ENCODE measurements at regions not wholly inside any gene's neighbourhood (a gene's known extent, or its start where the extent isn't known, plus 50 kb on each side); places are given as distances from the start of the nearest gene placed in this dataset.

- Histone ChIP-seq H3K4me1 (ENCODE audit: insufficient read depth, low read length) (no peaks in the 10 kb centered on the region), H3K9ac (ENCODE audit: low read depth, low read length) (no peak overlapping the region), H3K27ac (ENCODE audit: low read depth, low read length) (no peak overlapping the region), H3K36me3 (ENCODE audit: insufficient read depth, low read length) (no peaks in the 10 kb centered on the region), H3K4me3 (ENCODE audit: low read length) (no peak overlapping the region), H3K27me3 (ENCODE audit: insufficient read depth, low read length) (no peaks in the 10 kb centered on the region), H3K9me3 (ENCODE audit: insufficient read depth, low read depth, low read length) (no peaks in the 10 kb centered on the region)
- WGBS, result no CpG with 5 or more reads among the region's 2 CpGs
Measured at GRCh38 chr4:178556796-178557195, 1114.6 kb upstream of the AGA start.

- Histone ChIP-seq H3K27me3 (ENCODE audit: insufficient read depth, low read length) (no peaks in the 10 kb centered on the region), H3K9me3 (ENCODE audit: insufficient read depth, low read depth, low read length) (no peaks in the 10 kb centered on the region), H3K4me3 (ENCODE audit: low read length) (no peak overlapping the region), H3K4me1 (ENCODE audit: insufficient read depth, low read length) (peaks cover 9% of the 10 kb centered on the region; the same call in 1 of the 2 replicates), H3K36me3 (ENCODE audit: insufficient read depth, low read length) (no peaks in the 10 kb centered on the region), H3K9ac (ENCODE audit: low read depth, low read length) (no peak overlapping the region), H3K27ac (ENCODE audit: low read depth, low read length) (no peak overlapping the region)
- 93% methylated on average over 7 of the region's 7 CpGs for WGBS
Measured at GRCh38 chr4:178577933-178578332, 1135.7 kb upstream of the AGA start.

DNA sequence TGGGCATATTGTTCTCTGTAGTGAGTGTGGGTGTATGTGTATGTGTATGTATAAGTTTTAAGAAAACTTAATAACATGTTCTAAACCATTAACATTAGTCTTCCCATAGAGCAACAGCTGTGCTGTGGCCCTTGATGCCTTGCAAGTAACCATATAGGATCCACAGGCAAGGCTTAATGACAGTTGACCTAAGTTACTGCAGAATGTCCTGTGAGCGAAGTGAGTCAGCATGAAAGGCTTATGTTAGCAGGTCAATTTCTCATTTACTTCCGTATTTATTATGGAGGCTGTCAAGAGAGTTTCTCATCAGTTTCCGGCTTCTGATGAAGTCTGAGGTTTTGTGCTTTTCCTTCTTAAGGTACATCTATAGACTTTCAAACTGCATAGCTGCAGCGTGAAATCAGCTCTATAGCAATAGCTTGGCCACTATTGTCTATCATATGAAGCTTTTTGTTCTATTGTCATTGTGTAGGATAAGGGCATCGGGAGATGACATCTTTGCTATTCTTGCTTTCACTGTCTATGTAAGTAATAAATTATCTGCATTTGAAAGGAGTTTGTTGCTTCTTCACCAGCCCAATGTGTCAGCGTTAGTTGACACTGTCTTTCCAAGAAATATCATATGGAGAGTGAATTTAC, 1153.4 kb upstream of the AGA start:
- Histone ChIP-seq H3K27me3 (ENCODE audit: insufficient read depth, low read length) (no peaks in the 10 kb centered on the region), H3K9me3 (ENCODE audit: insufficient read depth, low read depth, low read length) (no peaks in the 10 kb centered on the region), H3K9ac (ENCODE audit: low read depth, low read length) (no peak overlapping the region), H3K27ac (ENCODE audit: low read depth, low read length) (no peak overlapping the region), H3K4me1 (ENCODE audit: insufficient read depth, low read length) (no peaks in the 10 kb centered on the region), H3K4me3 (ENCODE audit: low read length) (no peak overlapping the region), H3K36me3 (ENCODE audit: insufficient read depth, low read length) (no peaks in the 10 kb centered on the region)
- 71% methylated on average over 5 of the region's 6 CpGs for WGBS

DNA sequence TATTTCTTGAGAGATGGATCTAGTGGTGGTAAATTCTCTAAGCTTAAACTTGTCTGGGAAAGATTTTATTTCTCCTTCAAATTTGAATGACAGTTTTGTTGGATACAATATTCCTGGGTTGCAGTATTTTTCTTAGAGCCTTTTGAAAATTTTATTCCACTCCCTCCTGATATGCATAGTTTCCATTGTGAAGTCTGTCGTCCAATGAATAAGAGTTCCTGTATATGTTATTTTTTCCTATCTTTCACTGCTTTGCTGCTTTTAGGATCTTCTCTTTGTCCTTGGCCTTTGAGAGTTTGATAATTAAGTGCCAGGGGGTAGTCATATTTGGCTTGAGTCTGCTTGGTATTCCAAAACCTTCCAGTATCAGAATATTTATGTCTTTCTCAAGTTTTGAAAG, 1156.4 kb upstream of the AGA start:
- Histone ChIP-seq H3K27me3 (ENCODE audit: insufficient read depth, low read length) (no peaks in the 10 kb centered on the region), H3K4me3 (ENCODE audit: low read length) (no peak overlapping the region), H3K27ac (ENCODE audit: low read depth, low read length) (no peak overlapping the region), H3K4me1 (ENCODE audit: insufficient read depth, low read length) (no peaks in the 10 kb centered on the region), H3K9me3 (ENCODE audit: insufficient read depth, low read depth, low read length) (no peaks in the 10 kb centered on the region), H3K36me3 (ENCODE audit: insufficient read depth, low read length) (no peaks in the 10 kb centered on the region), H3K9ac (ENCODE audit: low read depth, low read length) (no peak overlapping the region)
- WGBS, result no CpG with 5 or more reads among the region's 1 CpG

GRCh38 chr4:178599521-178599920, 1157.3 kb upstream of the AGA start:
- Histone ChIP-seq H3K36me3 (ENCODE audit: insufficient read depth, low read length) (no peaks in the 10 kb centered on the region), H3K27ac (ENCODE audit: low read depth, low read length) (no peak overlapping the region), H3K9me3 (ENCODE audit: insufficient read depth, low read depth, low read length) (no peaks in the 10 kb centered on the region), H3K27me3 (ENCODE audit: insufficient read depth, low read length) (no peaks in the 10 kb centered on the region), H3K4me3 (ENCODE audit: low read length) (no peak overlapping the region), H3K9ac (ENCODE audit: low read depth, low read length) (no peak overlapping the region), H3K4me1 (ENCODE audit: insufficient read depth, low read length) (no peaks in the 10 kb centered on the region)

GRCh38 chr4:178602833-178603232, 1160.6 kb upstream of the AGA start:
- no peak overlapping the region for H3K27ac ChIP-seq (ENCODE audit: low read depth, low read length)

GRCh38 chr4:178611062-178611461, 1168.8 kb upstream of the AGA start:
- H3K4me1 ChIP-seq (ENCODE audit: insufficient read depth, low read length), result no peaks in the 10 kb centered on the region
- H3K9ac ChIP-seq (ENCODE audit: low read depth, low read length), result no peak overlapping the region
- H3K9me3 ChIP-seq (ENCODE audit: insufficient read depth, low read depth, low read length), result no peaks in the 10 kb centered on the region
- no peak overlapping the region for H3K27ac ChIP-seq (ENCODE audit: low read depth, low read length)
- H3K27me3 ChIP-seq (ENCODE audit: insufficient read depth, low read length), result no peaks in the 10 kb centered on the region
- no CpG with 5 or more reads among the region's 2 CpGs for WGBS
- no peak overlapping the region for H3K4me3 ChIP-seq (ENCODE audit: low read length)
- no peaks in the 10 kb centered on the region for H3K36me3 ChIP-seq (ENCODE audit: insufficient read depth, low read length)

More at GRCh38 chr4:178602833-178603232, 1160.6 kb upstream of the AGA start:
- no peaks in the 10 kb centered on the region for H3K36me3 ChIP-seq (ENCODE audit: insufficient read depth, low read length)
- H3K4me3 ChIP-seq (ENCODE audit: low read length), result no peak overlapping the region
- no peaks in the 10 kb centered on the region for H3K4me1 ChIP-seq (ENCODE audit: insufficient read depth, low read length)
- H3K9ac ChIP-seq (ENCODE audit: low read depth, low read length), result no peak overlapping the region
- H3K27me3 ChIP-seq (ENCODE audit: insufficient read depth, low read length), result no peaks in the 10 kb centered on the region
- no peaks in the 10 kb centered on the region for H3K9me3 ChIP-seq (ENCODE audit: insufficient read depth, low read depth, low read length)
- WGBS, result no CpG with 5 or more reads among the region's 2 CpGs

DNA sequence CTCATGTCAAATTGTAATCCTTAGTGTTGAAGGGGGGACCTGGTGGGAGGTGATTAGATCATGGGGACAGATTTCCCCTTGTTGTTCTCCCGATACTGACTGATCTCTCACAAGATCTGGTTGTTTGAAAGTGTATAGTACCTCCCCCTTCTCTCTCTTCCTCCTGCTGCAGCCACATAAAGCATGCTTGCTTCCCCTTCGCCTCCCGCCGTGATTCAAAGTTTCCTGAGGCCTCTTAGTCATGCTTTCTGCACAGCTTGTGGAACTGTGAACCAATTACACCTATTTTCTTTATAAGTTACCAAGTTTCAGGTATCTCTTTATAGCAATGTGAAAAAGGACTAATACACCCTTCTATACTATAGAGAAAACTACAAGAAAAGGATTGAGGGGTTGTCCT, 1170.5 kb upstream of the AGA start:
- 92% methylated on average over 3 of the region's 4 CpGs for WGBS
- H3K27me3 ChIP-seq (ENCODE audit: insufficient read depth, low read length), result no peaks in the 10 kb centered on the region
- H3K9me3 ChIP-seq (ENCODE audit: insufficient read depth, low read depth, low read length), result no peaks in the 10 kb centered on the region
- H3K36me3 ChIP-seq (ENCODE audit: insufficient read depth, low read length), result no peaks in the 10 kb centered on the region
- H3K4me3 ChIP-seq (ENCODE audit: low read length), result no peak overlapping the region
- no peak overlapping the region for H3K27ac ChIP-seq (ENCODE audit: low read depth, low read length)
- H3K9ac ChIP-seq (ENCODE audit: low read depth, low read length), result no peak overlapping the region
- no peaks in the 10 kb centered on the region for H3K4me1 ChIP-seq (ENCODE audit: insufficient read depth, low read length)

DNA sequence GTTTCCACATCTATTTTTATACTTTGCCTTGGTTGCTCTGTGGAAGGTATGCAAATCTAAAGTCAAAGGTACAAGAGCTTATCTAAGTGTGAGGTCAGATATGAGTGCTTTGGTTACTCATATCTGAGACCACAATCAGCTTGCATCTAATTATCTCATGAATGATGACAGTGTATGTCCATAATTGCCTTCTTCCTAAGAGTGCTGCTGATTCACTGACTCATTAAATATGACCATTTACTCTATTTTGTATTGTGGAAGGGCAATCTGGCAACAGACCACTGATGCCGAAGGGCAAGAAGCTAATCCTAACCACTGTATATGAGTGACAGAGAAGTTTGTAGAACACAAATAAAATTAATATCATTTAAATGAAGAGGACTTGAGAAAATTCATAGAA, 1190.2 kb upstream of the AGA start:
- H3K9ac ChIP-seq (ENCODE audit: low read depth, low read length), result no peak overlapping the region
- H3K36me3 ChIP-seq (ENCODE audit: insufficient read depth, low read length), result no peaks in the 10 kb centered on the region
- no peaks in the 10 kb centered on the region for H3K4me1 ChIP-seq (ENCODE audit: insufficient read depth, low read length)
- H3K27me3 ChIP-seq (ENCODE audit: insufficient read depth, low read length), result no peaks in the 10 kb centered on the region
- H3K27ac ChIP-seq (ENCODE audit: low read depth, low read length), result no peak overlapping the region
- H3K9me3 ChIP-seq (ENCODE audit: insufficient read depth, low read depth, low read length), result no peaks in the 10 kb centered on the region
- no peak overlapping the region for H3K4me3 ChIP-seq (ENCODE audit: low read length)
- WGBS, result no CpG with 5 or more reads among the region's 1 CpG

- Histone ChIP-seq H3K9me3 (ENCODE audit: insufficient read depth, low read depth, low read length) (no peaks in the 10 kb centered on the region), H3K27ac (ENCODE audit: low read depth, low read length) (no peak overlapping the region)
- WGBS, result no CpG with 5 or more reads among the region's 1 CpG
Measured at GRCh38 chr4:178633263-178633662, 1191.0 kb upstream of the AGA start.

DNA sequence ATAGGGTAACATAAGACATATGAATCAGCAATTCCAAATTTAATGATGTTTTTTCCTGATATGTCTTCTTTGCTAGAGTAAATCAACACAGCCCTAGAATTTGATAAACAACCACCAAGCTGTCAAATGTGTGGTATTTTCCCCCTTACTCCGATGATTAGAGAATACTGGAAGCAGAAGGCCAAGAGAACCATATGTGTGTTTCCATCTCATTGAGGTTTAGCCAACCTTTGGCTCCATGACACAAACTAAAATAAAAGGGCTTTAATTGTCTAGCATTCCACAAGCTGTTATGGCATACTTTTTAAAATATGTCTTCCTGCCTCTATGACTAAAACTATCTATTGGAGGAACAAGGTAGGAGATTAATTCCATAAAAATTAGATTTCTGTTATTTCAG, 1222.4 kb upstream of the AGA start:
- Histone ChIP-seq H3K9ac (ENCODE audit: low read depth, low read length) (no peak overlapping the region), H3K4me3 (ENCODE audit: low read length) (no peak overlapping the region), H3K4me1 (ENCODE audit: insufficient read depth, low read length) (no peaks in the 10 kb centered on the region), H3K36me3 (ENCODE audit: insufficient read depth, low read length) (no peaks in the 10 kb centered on the region), H3K27me3 (ENCODE audit: insufficient read depth, low read length) (no peaks in the 10 kb centered on the region), H3K27ac (ENCODE audit: low read depth, low read length) (no peak overlapping the region), H3K9me3 (ENCODE audit: insufficient read depth, low read depth, low read length) (no peaks in the 10 kb centered on the region)
- WGBS, result 85% methylated on average over 1 of the region's 1 CpG

More at GRCh38 chr4:178633263-178633662, 1191.0 kb upstream of the AGA start:
- Histone ChIP-seq H3K4me3 (ENCODE audit: low read length) (no peak overlapping the region), H3K36me3 (ENCODE audit: insufficient read depth, low read length) (no peaks in the 10 kb centered on the region), H3K27me3 (ENCODE audit: insufficient read depth, low read length) (no peaks in the 10 kb centered on the region), H3K4me1 (ENCODE audit: insufficient read depth, low read length) (no peaks in the 10 kb centered on the region), H3K9ac (ENCODE audit: low read depth, low read length) (no peak overlapping the region)

GRCh38 chr4:178665916-178666315, 1223.7 kb upstream of the AGA start:
- Histone ChIP-seq H3K27ac (ENCODE audit: low read depth, low read length) (no peak overlapping the region), H3K36me3 (ENCODE audit: insufficient read depth, low read length) (no peaks in the 10 kb centered on the region), H3K4me3 (ENCODE audit: low read length) (no peak overlapping the region), H3K9me3 (ENCODE audit: insufficient read depth, low read depth, low read length) (no peaks in the 10 kb centered on the region), H3K4me1 (ENCODE audit: insufficient read depth, low read length) (no peaks in the 10 kb centered on the region), H3K27me3 (ENCODE audit: insufficient read depth, low read length) (no peaks in the 10 kb centered on the region), H3K9ac (ENCODE audit: low read depth, low read length) (no peak overlapping the region)
- 92% methylated on average over 5 of the region's 5 CpGs for WGBS

Data from HUES64 (cell line).